NT2/D1 (cell line): ENCODE measurements at regions not wholly inside any gene's neighbourhood (a gene's known extent, or its start where the extent isn't known, plus 50 kb on each side); places are given as distances from the start of the nearest gene placed in this dataset.

Source experiments
- SUZ12 ChIP-seq: IDR thresholded peaks from 2 replicates; pipeline ENCODE4 v1.6.1; 2011; ENCODE audit not compliant: insufficient read length, insufficient read depth; ENCODE audit errors: extremely low read depth
- YY1 ChIP-seq: IDR thresholded peaks from 2 replicates; pipeline ENCODE4 v1.6.1; 2011; ENCODE audit not compliant: insufficient read length, insufficient read depth
- ZNF274 ChIP-seq: IDR thresholded peaks from 2 replicates; pipeline ENCODE4 v1.6.1; 2011; ENCODE audit warnings: mild to moderate bottlenecking, low read depth, low read length

- TF ChIP-seq SUZ12 (no peak), YY1 (no peak), ZNF274 (no peak)
These were observed 54.8 kb downstream of the MAGEF1 start for GRCh38 chr3:184656829-184657681.
